A673 (cell line): ENCODE measurements at regions not wholly inside any gene's neighbourhood (a gene's known extent, or its start where the extent isn't known, plus 50 kb on each side); places are given as distances from the start of the nearest gene placed in this dataset.

Source experiments
- BruUV-seq: library from RNA; stranded (reverse); fragments of 400-500 nt; replicated peaks from 2 replicates; lab custom pipeline; 2021; lab: Mats Ljungman, UMichigan
- CTCF ChIA-PET: fragments of 300-600 bp; sonication (Branson Sonifier 250); formaldehyde crosslinking; loops from one replicate; lab custom pipeline; 2022; ENCODE audit warnings: antibody characterized with exemption; lab: Charles Lee
- POLR2A ChIA-PET: fragments of 300-600 bp; sonication (Branson Sonifier 250); formaldehyde crosslinking; loops from one replicate; lab custom pipeline; 2022; ENCODE audit warnings: antibody characterized with exemption; ENCODE audit not compliant: low non-redundant PET; lab: Charles Lee
- DNase-seq: peaks from one replicate; pipeline ENCODE4 v3.0.0-alpha.2; 2015; ENCODE audit warnings: low spot score
- H3K27ac ChIP-seq: fragments of 200-600 bp; sonication (generic); 2 replicates; pipeline ENCODE4 v1.5.1; 2016; ENCODE audit warnings: mixed run types, low read depth, mild to moderate bottlenecking, mixed read lengths, antibody characterized with exemption, low read length; ENCODE audit not compliant: poor library complexity, severe bottlenecking
- H3K27me3 ChIP-seq: fragments of 200-600 bp; sonication (generic); replicated peaks from 2 replicates; pipeline ENCODE4 v1.6.1; 2017; ENCODE audit warnings: mixed run types, low read depth, mild to moderate bottlenecking, mixed read lengths, antibody characterized with exemption, low read length; ENCODE audit not compliant: insufficient read depth, poor library complexity
- H3K36me3 ChIP-seq: fragments of 200-600 bp; sonication (generic); 2 replicates; pipeline ENCODE4 v1.6.1; 2016; ENCODE audit warnings: mixed run types, mild to moderate bottlenecking, mixed read lengths, antibody characterized with exemption, low read length; ENCODE audit not compliant: insufficient read depth, poor library complexity, severe bottlenecking
- H3K4me1 ChIP-seq: fragments of 200-600 bp; sonication (generic); 2 replicates; pipeline ENCODE4 v1.6.1; 2017; ENCODE audit warnings: mixed run types, mild to moderate bottlenecking, mixed read lengths, antibody characterized with exemption, low read length; ENCODE audit not compliant: insufficient read depth, poor library complexity, severe bottlenecking
- H3K4me3 ChIP-seq: fragments of 200-600 bp; sonication (generic); 2 replicates; pipeline ENCODE4 v1.5.1; 2016; ENCODE audit warnings: low read depth, mixed run types, mild to moderate bottlenecking, mixed read lengths, low read length; ENCODE audit not compliant: poor library complexity, severe bottlenecking
- H3K9me3 ChIP-seq: fragments of 200-600 bp; sonication (generic); 2 replicates; pipeline ENCODE4 v1.6.1; 2016; ENCODE audit warnings: mixed run types, low read depth, mild to moderate bottlenecking, mixed read lengths, antibody characterized with exemption, low read length; ENCODE audit not compliant: poor library complexity, severe bottlenecking
- EZH2 ChIP-seq: fragments of 200-600 bp; sonication (generic); IDR thresholded peaks from 2 replicates; pipeline ENCODE4 v1.6.1; 2017; ENCODE audit warnings: borderline replicate concordance, low read depth, mild to moderate bottlenecking, mixed read lengths, antibody characterized with exemption, low read length; ENCODE audit not compliant: poor library complexity, severe bottlenecking
- intact Hi-C: fragments of 100-400 bp; cut with micrococcal nuclease; formaldehyde crosslinking; loops from one replicate; pipeline ENCODE4 v1.10.0; 2022; ENCODE audit not compliant: unreplicated experiment
- TF ChIP-seq, protein P1 (sequence below): fragments of 300-800, 200-600 bp; sonication (generic); conservative IDR thresholded peaks from 2 replicates; pipeline ENCODE4 v1.5.1; 2017; ENCODE audit warnings: low read depth, mild to moderate bottlenecking, antibody characterized with exemption, low read length, moderate library complexity, mixed read lengths

DNA sequence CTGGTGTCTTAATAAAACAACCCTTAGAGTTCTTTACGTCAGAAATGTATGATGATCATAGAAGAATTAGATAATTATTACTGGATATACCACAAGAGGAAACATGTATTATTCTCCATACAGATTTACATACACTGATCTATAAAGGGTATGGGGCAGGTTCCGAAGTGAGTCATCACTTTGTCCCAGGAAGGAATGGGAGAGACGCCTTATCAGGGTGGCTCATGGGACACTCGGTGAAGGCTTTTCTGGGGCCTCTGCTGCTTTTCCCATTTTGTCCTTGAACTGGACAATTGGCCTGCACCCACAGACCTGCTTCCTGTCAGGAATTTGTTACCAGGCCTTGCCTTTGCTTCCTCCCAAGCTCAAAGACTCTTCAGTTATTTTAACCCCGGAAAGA, 233.8 kb upstream of the RUNX1 start:
- no TSS peak for BruUV-seq
- CTCF ChIA-PET = no interaction called here
- TF ChIP-seq, protein P1, sequence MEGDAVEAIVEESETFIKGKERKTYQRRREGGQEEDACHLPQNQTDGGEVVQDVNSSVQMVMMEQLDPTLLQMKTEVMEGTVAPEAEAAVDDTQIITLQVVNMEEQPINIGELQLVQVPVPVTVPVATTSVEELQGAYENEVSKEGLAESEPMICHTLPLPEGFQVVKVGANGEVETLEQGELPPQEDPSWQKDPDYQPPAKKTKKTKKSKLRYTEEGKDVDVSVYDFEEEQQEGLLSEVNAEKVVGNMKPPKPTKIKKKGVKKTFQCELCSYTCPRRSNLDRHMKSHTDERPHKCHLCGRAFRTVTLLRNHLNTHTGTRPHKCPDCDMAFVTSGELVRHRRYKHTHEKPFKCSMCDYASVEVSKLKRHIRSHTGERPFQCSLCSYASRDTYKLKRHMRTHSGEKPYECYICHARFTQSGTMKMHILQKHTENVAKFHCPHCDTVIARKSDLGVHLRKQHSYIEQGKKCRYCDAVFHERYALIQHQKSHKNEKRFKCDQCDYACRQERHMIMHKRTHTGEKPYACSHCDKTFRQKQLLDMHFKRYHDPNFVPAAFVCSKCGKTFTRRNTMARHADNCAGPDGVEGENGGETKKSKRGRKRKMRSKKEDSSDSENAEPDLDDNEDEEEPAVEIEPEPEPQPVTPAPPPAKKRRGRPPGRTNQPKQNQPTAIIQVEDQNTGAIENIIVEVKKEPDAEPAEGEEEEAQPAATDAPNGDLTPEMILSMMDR = no peak
- intact Hi-C loops = no loop called here
- Histone ChIP-seq H3K4me1 (no peaks in the 10 kb centered on the region), H3K27ac (no peak overlapping the region), H3K9me3 (peaks cover 10% of the 10 kb centered on the region), H3K4me3 (no peak overlapping the region), H3K36me3 (no peaks in the 10 kb centered on the region), H3K27me3 (no peaks in the 10 kb centered on the region)
- POLR2A ChIA-PET = no interaction called here
- no peak for DNase-seq

DNA sequence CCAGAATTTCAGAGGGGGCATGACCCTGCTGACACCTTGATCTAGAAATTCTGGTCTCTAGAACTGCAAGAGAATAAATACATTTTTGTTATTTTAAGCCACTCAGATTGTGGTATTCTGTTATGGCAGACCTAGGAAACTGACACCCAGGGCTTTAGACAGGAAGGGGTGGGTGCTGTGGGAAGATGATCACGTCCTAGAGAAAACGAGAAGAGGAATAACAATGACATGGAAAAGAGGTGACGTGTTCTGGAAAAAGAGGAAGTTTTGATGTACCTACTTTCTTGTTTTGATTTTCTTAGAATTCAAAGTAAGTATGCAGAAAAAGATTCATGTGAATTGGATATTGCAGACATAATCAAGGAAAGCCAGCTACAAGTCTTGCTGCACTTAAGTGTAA, 232.9 kb upstream of the RUNX1 start:
- no peaks in the 10 kb centered on the region for H3K27me3 ChIP-seq
- POLR2A ChIA-PET = no interaction called here
- no peak overlapping the region for H3K4me3 ChIP-seq
- no peak for DNase-seq
- intact Hi-C loops = no loop called here
- H3K27ac ChIP-seq = no peak overlapping the region
- BruUV-seq = no TSS peak
- CTCF ChIA-PET = no interaction called here
- no peaks in the 10 kb centered on the region for H3K4me1 ChIP-seq
- TF ChIP-seq EZH2 = no peak
- TF ChIP-seq, protein P1 = no peak
- H3K36me3 ChIP-seq = no peaks in the 10 kb centered on the region
- peaks cover under 1% of the 10 kb centered on the region for H3K9me3 ChIP-seq

DNA sequence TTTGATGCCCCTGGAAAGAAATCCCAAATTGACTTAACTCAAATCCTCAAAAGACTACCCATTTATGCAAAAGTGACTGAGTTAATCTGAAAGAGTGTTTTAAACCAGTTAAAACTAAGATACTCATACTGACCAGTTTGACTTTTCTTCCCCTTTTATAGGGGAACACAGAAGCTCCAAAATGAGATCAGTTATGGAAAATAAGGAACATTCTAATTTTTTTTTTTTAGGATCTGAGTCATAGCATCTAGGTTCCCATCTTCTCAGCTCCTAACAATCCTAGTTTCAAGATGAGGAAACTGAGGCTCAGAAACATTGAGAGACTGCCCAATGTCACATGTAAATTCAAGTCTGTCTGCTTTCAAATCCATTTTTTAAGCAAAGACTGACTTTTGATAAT, 231.1 kb upstream of the RUNX1 start:
- H3K27me3 ChIP-seq = no peaks in the 10 kb centered on the region
- H3K36me3 ChIP-seq = no peaks in the 10 kb centered on the region
- ChIA-PET POLR2A (no interaction called here), CTCF (no interaction called here)
- BruUV-seq = no TSS peak
- no peak overlapping the region for H3K4me3 ChIP-seq
- intact Hi-C loops = no loop called here
- no peaks in the 10 kb centered on the region for H3K4me1 ChIP-seq
- no peaks in the 10 kb centered on the region for H3K9me3 ChIP-seq
- TF ChIP-seq, protein P1 = no peak
- no peak overlapping the region for H3K27ac ChIP-seq
- DNase-seq = no peak
